ENCODE measurements at regions not wholly inside any gene's neighbourhood (a gene's known extent, or its start where the extent isn't known, plus 50 kb on each side); places are given as distances from the start of the nearest gene placed in this dataset.

DNA sequence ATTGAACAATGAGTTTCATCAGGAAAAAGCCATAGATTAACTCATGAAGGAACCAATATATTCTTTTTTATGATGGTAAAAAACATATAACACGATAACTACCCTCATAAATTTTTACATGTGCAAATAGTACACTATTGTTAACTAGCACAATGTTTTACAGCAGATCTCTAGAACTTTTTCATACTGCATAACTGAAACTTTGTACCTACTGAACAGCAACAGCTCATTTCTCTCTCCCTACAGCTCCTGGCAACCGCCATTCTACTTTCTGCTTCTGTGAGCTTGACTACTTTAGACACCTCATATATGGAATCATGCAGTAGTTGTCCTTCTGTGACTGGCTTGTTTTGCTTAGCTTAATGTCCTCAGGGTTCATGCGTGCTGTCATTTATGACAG is 235.4 kb downstream of the NFKBIZ start:
- H3K4me1 ChIP-seq (ENCODE audit: control insufficient read depth, extremely low read depth, insufficient read depth, low read length), result no peaks in the 10 kb centered on the region
- H3K4me3 ChIP-seq (replicated peaks in 1 of 4; ENCODE audit: control extremely low read depth in 1 of 4, insufficient read depth in 1 of 4, low read depth in 3 of 4, low read length in 4 of 4), result no peak overlapping the region
- H3K9me3 ChIP-seq (ENCODE audit: control insufficient read depth, insufficient read depth, low read depth, low read length), result no peaks in the 10 kb centered on the region
- no peak overlapping the region for H3K27ac ChIP-seq (ENCODE audit: insufficient read depth, low read length)
- H3K36me3 ChIP-seq (ENCODE audit: control insufficient read depth, insufficient read depth, low read length), result no peaks in the 10 kb centered on the region
- H3K9ac ChIP-seq (ENCODE audit: insufficient read depth, low read length), result no peak overlapping the region
- no peaks in the 10 kb centered on the region for H4K20me1 ChIP-seq (ENCODE audit: control insufficient read depth, extremely low read depth, insufficient read depth, low read length)
- no peak for DNase-seq (ENCODE audit: low read depth in 2 of 2)
- no peaks in the 10 kb centered on the region for H3K79me2 ChIP-seq (ENCODE audit: control insufficient read depth, insufficient read depth, low read length)
- H3K27me3 ChIP-seq (ENCODE audit: control insufficient read depth, insufficient read depth, low read length), result no peaks in the 10 kb centered on the region
- TF ChIP-seq, protein P1, sequence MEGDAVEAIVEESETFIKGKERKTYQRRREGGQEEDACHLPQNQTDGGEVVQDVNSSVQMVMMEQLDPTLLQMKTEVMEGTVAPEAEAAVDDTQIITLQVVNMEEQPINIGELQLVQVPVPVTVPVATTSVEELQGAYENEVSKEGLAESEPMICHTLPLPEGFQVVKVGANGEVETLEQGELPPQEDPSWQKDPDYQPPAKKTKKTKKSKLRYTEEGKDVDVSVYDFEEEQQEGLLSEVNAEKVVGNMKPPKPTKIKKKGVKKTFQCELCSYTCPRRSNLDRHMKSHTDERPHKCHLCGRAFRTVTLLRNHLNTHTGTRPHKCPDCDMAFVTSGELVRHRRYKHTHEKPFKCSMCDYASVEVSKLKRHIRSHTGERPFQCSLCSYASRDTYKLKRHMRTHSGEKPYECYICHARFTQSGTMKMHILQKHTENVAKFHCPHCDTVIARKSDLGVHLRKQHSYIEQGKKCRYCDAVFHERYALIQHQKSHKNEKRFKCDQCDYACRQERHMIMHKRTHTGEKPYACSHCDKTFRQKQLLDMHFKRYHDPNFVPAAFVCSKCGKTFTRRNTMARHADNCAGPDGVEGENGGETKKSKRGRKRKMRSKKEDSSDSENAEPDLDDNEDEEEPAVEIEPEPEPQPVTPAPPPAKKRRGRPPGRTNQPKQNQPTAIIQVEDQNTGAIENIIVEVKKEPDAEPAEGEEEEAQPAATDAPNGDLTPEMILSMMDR (conservative IDR thresholded peaks at IDR 0.05 in 1 of 2, IDR thresholded peaks at IDR 0.05 in 1 of 2; ENCODE audit: low read depth in 1 of 2, low read length in 2 of 2), result no peak
- no peak for TF ChIP-seq EZH2 (IDR thresholded peaks at IDR 0.05; ENCODE audit: low read length, missing control alignments)
- H2AFZ ChIP-seq (ENCODE audit: low read length), result no peak overlapping the region
- no peak overlapping the region for H3K4me2 ChIP-seq (ENCODE audit: extremely low read depth, insufficient read depth, low read length)

DNA sequence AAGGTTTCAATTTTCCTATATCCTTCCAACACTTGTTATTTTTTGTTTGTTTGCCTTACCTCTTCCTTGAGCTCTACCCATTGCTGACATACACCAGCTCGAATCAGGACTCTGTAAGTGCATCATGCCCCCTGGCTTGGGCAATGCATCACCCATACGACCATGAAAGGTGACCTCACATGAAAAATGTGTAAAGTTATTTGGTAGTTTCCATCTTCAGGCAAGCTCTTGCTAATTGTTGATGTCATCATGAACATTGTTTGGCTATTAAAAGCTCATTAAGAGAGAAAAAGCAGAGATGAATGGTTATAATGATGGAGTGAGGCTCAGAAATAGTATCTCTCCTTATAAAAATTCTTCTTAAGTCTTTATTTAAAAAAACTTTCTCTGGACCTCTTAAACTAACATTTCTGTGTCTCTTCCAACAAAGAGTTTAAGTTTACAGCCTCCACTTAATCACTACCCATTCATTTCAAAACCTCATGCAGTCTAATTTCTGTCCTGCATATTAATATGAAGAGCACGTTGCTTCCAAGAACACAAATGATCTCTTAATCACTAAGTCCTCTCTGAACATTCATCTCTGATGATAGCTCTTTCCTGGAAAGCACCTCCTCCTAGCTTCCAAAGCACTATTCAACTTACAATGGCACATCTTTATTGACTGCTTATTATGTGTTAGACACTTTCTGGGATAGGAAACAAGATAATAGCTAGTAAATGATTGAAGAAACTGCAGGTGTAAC is 236.3 kb downstream of the NFKBIZ start:
- H3K79me2 ChIP-seq (ENCODE audit: control insufficient read depth, insufficient read depth, low read length), result no peaks in the 10 kb centered on the region
- H4K20me1 ChIP-seq (ENCODE audit: control insufficient read depth, extremely low read depth, insufficient read depth, low read length), result no peaks in the 10 kb centered on the region
- no peak for TF ChIP-seq EZH2 (IDR thresholded peaks at IDR 0.05; ENCODE audit: low read length, missing control alignments)
- TF ChIP-seq, protein P1 (conservative IDR thresholded peaks at IDR 0.05 in 1 of 2, IDR thresholded peaks at IDR 0.05 in 1 of 2; ENCODE audit: low read depth in 1 of 2, low read length in 2 of 2), result no peak
- H3K36me3 ChIP-seq (ENCODE audit: control insufficient read depth, insufficient read depth, low read length), result no peaks in the 10 kb centered on the region
- H3K27ac ChIP-seq (ENCODE audit: insufficient read depth, low read length), result no peak overlapping the region
- no peak overlapping the region for H3K4me2 ChIP-seq (ENCODE audit: extremely low read depth, insufficient read depth, low read length)
- no peak overlapping the region for H2AFZ ChIP-seq (ENCODE audit: low read length)
- H3K4me1 ChIP-seq (ENCODE audit: control insufficient read depth, extremely low read depth, insufficient read depth, low read length), result no peaks in the 10 kb centered on the region
- H3K4me3 ChIP-seq (replicated peaks in 1 of 4; ENCODE audit: control extremely low read depth in 1 of 4, insufficient read depth in 1 of 4, low read depth in 3 of 4, low read length in 4 of 4), result no peak overlapping the region
- H3K9me3 ChIP-seq (ENCODE audit: control insufficient read depth, insufficient read depth, low read depth, low read length), result no peaks in the 10 kb centered on the region
- peak in 1 of 2 donors; percentile 60 for DNase-seq (ENCODE audit: low read depth in 2 of 2)
- H3K9ac ChIP-seq (ENCODE audit: insufficient read depth, low read length), result no peak overlapping the region
- H3K27me3 ChIP-seq (ENCODE audit: control insufficient read depth, insufficient read depth, low read length), result no peaks in the 10 kb centered on the region

DNA sequence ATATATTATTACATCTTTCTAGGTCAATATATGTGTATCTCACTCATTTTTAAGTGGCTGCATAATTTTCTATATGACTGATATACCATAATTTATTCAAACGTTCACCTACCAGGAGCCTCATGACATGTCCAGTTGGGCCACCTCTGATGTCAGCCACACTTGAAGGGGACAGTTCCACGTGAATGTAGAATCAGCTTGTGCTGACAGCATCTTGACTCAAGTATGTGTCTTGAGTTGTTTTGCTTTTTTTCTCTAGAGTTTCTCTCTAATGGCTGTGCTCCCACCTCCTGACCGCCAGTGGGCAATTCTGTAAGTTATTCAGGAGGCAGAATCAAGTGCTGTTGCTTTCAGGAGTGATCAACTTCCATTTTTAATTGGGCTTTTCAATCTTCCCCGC is 237.9 kb downstream of the NFKBIZ start:
- Histone ChIP-seq H3K9me3 (ENCODE audit: control insufficient read depth, insufficient read depth, low read depth, low read length) (no peaks in the 10 kb centered on the region), H3K4me2 (ENCODE audit: extremely low read depth, insufficient read depth, low read length) (no peak overlapping the region), H3K27me3 (ENCODE audit: control insufficient read depth, insufficient read depth, low read length) (no peaks in the 10 kb centered on the region), H4K20me1 (ENCODE audit: control insufficient read depth, extremely low read depth, insufficient read depth, low read length) (no peaks in the 10 kb centered on the region), H3K4me1 (ENCODE audit: control insufficient read depth, extremely low read depth, insufficient read depth, low read length) (no peaks in the 10 kb centered on the region), H3K36me3 (ENCODE audit: control insufficient read depth, insufficient read depth, low read length) (no peaks in the 10 kb centered on the region), H3K27ac (ENCODE audit: insufficient read depth, low read length) (no peak overlapping the region), H3K9ac (ENCODE audit: insufficient read depth, low read length) (no peak overlapping the region), H2AFZ (ENCODE audit: low read length) (no peak overlapping the region), H3K79me2 (ENCODE audit: control insufficient read depth, insufficient read depth, low read length) (no peaks in the 10 kb centered on the region), H3K4me3 (replicated peaks in 1 of 4; ENCODE audit: control extremely low read depth in 1 of 4, insufficient read depth in 1 of 4, low read depth in 3 of 4, low read length in 4 of 4) (no peak overlapping the region)
- DNase-seq (ENCODE audit: low read depth in 2 of 2), result no peak
- TF ChIP-seq, protein P1 (conservative IDR thresholded peaks at IDR 0.05 in 1 of 2, IDR thresholded peaks at IDR 0.05 in 1 of 2; ENCODE audit: low read depth in 1 of 2, low read length in 2 of 2), result no peak
- TF ChIP-seq EZH2 (IDR thresholded peaks at IDR 0.05; ENCODE audit: low read length, missing control alignments), result no peak

All from fibroblast of lung (primary cell).